CD1c-positive myeloid dendritic cell (primary cell): ENCODE measurements at regions not wholly inside any gene's neighbourhood (a gene's known extent, or its start where the extent isn't known, plus 50 kb on each side); places are given as distances from the start of the nearest gene placed in this dataset.
"Not testable (repeated sequence)": the region's sequence is repeated elsewhere in the genome, so short reads cannot be mapped to it uniquely, and the experiment has no call there.

Experiments used
- DNase-seq: peaks from one replicate; pipeline ENCODE4 v3.0.0-alpha.2; 2016; ENCODE audit errors: extremely low spot score

DNA sequence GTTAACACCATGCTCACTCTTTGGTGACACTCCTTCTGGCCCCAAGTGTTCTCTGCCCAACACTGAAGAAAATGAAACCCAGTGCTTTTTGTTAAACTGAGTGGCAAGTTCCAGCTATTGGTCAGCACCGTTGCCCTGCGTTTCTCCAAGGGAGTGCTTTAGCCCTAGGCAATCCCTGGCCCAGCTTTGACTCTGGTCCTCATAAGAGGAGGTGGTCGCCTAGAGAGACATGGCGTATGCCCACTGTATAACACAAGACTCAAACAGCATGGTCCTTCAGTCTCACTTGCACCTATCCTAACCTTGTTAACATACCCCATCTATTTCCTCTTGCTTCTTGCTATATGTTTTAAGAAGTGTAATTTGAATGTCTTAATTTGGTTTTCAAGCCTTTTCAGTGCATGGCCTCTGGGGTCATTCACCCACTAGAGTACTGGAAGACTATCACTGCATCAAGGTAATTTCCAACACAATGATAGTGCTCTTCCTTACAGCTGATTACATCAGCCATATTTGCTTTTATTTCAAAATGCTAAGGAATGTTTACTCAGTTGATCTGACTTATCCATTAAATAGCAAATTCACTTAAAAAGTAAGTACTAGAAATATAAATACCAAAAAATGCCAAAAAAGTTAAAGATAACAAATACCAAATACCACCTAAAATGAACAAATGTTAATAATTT, 190.5 kb upstream of the SOX21 start:
- no peak for DNase-seq

DNA sequence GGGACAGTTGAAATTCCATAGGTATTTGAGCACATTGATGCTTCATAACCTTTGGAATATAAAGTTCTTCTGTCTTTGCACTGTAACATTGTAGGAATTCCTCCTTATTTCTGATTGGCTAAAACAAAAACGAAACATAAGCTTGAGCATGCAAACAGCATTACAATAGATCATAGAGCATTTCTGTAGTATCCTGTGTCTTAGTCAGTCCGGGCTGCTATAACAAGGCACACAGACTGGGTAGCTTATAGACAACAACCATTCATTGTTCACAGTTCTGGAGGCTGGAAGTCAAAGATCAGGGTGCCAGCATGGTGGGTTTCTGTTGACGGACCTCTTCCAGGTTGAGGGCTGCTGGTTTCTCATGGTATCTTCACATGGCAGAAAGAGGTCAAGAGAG, 188.7 kb upstream of the SOX21 start:
- DNase-seq = no peak

DNA sequence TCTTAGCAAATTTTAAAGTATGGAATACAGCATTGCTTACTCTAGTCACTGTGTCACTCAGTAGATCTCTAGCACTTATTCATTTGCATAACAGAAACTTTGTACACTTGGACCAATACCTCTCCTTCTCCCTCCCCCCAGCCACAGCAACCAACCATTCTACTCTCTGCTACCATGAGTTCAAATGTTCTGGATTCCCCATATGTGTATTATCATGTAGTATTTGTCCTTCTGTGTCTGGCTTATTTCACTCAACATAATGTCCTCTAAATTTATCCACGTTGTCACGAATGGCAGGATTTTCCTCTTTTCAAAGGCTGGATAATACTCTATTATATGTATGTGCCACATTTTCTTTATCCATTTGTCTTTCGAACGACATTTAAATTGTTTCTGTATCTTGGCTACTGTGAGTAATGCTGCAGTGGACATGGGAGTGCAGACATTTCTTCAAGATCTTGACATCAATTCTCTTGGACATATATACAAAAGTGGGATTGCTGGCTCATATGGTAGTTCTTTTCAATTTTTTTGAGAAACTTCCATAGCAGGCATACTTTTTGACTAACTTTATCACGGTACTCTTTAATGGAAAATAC, 184.5 kb upstream of the SOX21 start:
- no peak for DNase-seq

DNA sequence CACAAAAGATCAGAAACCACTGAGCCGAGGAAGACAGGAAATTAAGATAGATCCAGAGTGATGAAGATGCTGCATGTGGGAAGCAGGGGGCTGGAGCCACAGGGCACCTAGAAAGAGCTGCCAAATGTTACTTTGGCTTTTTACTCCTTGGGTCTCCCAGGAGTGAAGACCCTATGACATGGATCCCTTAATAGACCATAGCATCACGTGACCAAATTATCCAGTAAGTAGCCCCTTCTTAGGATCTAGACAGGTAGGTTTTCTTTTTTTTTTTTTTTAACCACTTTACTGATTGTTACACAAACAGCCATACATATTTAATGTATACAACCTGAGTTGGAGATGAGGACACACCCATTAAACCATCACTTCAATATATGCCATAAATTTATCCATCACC, 183.9 kb upstream of the SOX21 start:
- no peak for DNase-seq

DNA sequence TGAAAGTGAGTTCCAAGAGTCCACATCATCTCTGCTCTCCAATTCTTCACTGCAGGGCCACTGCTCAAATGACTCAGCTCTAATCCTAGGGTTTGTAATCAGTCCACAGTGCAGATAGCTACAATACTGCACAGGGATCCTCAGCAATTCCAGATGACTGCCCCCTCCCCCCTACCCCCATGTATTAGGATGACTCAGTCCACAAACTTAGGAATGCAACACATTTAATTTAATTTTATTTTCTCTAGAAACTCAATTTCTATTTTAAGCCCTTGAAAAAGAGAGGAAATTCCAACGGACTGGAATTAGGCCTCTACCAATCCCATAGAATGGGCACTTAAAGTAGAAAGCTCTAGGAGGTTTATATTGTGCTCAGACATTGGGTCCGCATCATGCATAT, 173.8 kb upstream of the SOX21 start:
- no peak for DNase-seq

DNA sequence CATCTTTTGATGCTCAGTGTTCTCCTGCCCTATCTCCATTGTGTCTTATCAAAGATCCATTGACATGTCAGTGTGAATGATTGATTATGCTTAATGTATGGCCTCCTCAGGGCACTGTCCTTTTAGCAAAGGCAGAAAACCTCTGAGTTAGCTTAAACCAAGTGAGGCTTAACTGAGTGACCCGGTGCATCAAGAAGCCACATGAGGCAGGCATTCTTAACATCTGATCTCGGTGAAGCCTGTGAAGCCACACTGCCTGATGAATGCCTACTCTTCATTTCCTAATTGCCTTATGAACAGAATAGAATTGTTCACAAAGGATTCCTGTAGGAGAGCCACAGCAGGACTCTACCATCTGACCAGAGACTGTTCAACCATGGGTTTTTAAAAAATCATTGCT, 168.1 kb upstream of the SOX21 start:
- DNase-seq = no peak

DNA sequence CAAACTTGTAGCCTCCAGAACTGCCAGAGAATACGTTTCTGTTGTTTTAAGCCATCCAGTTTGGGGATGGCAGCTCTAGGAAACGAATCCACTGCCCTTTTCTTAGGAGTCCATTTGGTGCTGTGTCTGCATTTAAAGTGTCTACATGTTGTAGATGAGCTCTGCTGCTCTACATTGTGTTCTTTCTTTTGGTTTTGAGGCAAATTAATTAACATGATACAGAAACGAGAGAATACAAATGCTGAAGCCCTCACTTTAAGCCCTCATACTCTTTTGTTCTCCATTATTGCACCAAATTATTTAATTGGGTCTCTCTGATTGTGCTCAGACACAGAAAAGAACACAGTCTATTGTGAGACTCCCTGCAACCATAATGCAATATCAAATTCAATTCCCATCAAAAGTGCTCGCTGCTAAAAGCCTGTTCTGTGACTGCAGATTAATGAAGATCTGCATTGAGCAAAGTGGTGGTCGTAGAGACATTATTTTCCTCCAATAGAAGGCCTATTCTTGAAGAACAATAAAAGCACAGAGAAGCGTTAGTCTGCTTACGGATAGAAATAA, 166.3 kb upstream of the SOX21 start:
- no peak for DNase-seq

DNA sequence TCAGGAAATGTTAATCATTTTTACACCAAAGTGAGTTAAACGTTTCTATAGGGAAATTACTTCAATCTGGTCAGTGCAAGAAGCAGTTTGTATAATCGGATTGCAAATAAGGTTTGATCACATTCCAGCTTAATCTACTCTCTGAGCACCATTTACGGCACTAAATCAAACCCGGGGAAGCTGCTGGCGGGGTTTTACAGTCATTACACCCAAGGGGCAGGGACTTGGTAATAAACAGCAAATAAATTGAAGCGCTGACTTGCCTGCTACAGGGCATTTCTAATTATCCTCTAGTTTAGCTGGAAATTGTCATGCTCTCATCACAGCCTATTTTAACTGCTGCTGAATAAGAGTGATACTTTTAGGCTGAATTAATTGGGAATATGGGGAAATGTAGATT, 152.1 kb upstream of the SOX21 start:
- DNase-seq = no peak

DNA sequence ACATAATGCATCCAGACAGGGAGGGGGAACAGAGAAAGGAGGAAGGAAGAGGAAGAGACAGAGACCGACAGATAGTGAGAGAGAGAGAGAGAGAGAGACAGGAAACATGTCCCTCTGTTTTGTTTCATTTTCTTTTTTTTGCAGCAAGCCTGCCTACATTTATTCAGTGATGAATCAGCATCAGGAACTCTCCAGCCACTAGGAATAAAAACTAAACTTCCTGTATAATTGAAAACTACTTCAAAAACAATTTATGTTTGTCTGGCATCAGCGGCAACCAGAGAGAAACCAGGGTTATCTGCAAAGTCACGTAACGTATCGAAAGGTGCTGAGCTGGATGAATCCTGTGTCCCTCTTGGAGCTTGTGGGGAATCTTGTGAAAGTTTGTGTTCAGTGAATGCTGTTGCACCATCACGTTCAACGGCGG, 148.6 kb upstream of the SOX21 start:
- DNase-seq = peak; percentile 1

DNA sequence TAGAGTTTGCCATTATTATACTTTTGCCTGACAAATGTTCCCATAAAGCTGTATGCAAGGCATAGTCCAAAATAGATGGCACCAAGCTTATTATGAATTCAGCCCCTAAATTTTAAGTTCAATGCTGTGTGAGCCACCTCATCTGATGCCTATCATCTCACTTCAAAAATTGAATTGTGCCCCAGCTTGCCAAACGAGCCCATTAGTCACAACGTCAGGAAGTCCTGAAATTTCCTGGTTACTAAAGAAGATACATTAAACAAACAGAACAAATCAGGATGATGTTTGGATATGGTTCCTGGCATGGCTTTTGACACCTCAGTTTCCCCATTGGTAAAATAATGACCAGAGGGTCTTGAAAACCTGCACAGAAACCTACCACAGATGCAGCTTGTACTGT, 147.5 kb upstream of the SOX21 start:
- no peak for DNase-seq

DNA sequence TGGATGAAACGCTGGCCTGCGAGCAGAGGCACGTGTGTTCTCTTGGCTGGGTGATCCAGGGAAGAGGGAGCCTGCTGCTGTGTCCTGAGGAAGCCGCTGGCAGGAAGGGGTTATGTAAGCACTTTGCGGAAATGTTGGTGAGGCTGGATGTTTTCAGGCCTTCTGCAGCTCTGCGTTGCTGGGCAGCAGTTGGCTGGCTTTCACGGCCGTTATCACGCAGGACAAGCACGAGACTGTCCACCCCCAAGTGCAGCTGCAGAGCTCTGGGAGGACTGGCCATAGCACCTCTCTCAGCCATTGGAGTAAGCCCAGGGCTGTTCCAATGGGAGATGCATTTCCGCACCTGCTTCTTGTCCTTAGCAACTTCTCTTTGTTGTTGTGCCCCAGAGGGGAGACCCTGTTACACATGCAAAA, 146.9 kb upstream of the SOX21 start:
- no peak for DNase-seq

DNA sequence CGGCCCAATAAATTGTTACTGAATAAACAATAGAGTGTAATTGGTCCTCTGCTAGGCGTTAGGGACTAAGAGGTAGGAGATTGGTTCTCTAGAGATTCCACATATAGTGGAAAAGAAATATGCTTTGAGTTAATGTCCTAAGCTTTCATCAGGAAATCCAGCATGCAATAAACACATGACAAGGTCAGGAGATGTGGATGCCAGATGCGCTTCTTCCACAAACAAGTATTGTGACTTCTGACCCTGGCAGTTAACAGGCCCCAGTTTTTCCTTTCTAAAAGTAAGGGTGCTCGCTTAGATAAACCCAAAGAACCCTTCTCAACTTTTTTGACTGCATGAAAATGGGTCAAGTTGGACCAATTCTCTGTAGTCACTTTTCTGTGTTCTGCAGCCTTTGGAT, 146.5 kb upstream of the SOX21 start:
- DNase-seq = no peak

DNA sequence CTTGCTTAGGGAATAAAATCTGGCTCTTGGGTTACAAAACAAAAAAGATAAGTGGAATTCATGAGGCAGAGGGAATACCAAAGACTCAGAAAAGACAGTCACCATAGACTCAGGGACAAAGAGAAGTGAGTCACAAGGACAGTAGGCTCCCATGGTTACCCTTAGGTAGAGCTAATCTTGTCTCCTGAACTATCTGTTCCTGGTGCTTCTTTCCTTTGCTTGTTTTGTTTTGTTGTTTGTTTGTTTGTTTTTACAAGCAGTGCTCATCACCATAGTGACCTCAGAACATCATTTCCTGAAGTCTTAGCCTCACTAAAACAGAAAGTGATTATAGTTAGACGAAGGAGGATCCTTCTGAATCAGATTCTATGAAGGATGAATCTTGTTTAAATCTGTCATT, 142.3 kb upstream of the SOX21 start:
- no peak for DNase-seq

DNA sequence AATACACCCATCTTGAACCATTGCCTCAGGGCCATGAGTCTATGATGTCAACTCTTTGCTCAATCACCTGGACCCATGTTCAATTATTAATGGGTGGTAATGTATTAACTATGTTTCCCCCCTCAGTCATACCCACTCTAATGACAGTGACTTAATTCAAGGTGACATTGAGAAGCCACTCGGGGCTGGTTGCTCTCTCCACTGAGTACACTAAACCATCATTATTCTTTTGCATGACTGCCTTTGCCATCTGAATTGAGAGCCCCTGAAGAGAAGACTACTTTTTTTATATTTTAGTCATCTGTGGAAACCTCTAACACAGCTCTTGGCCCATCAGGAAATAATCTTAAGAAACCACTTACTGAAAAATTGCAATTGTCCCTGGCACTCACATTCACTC, 139.2 kb upstream of the SOX21 start:
- no peak for DNase-seq

DNA sequence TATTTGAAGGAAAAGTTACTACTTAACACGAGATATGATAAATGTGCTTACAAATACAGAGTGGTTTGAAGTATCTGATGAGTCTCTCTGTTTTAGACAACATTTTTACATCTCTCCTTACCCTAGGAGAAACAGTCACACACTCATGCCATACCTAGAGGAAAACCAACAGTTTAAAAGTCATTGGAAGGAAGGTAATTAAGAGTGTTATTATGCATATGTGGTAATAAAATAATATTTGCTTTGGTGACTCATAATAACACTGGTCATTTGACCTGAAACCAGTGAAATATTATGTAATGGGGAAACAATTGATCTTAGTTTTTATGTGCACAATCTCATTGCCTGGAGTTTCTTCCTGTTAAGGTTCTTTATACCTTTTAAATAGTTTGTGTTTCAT, 136.9 kb upstream of the SOX21 start:
- DNase-seq = no peak

DNA sequence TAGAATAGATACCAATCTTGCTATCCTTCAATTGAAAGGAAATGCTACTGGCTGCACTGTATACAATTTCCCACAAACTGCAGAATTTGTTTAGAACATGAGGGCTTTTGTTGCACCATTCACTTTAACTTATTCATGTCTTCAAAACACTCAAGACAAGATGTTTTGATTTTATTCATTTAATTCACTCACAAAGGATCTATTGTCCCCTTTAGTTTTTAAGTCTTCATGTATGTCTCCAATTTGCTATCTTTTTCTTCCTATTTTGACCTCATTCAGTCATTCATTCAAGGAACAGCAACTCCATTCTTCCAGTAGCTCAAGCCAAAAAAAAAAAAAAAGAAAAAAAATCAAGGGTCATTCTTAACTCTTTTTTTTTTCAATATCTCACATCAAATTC, 130.6 kb upstream of the SOX21 start:
- DNase-seq = no peak

DNA sequence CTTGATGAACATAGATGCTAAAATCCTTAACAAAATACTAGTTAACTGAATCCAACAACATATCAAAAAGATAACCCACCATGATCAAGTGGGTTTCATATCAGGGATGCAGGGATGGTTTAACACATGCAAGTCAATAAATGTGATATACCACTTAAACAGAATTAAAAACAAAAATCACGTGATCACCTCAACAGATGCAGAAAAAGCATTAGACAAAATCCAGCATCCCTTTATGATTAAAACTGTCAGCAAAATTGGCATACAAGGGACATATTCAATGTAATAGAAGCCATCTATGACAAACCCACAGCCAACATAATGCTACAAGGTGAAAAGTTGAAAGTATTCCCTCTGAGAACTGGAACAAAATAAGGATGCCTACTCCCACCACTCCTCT, 124.7 kb upstream of the SOX21 start:
- not testable (repeated sequence) for DNase-seq

DNA sequence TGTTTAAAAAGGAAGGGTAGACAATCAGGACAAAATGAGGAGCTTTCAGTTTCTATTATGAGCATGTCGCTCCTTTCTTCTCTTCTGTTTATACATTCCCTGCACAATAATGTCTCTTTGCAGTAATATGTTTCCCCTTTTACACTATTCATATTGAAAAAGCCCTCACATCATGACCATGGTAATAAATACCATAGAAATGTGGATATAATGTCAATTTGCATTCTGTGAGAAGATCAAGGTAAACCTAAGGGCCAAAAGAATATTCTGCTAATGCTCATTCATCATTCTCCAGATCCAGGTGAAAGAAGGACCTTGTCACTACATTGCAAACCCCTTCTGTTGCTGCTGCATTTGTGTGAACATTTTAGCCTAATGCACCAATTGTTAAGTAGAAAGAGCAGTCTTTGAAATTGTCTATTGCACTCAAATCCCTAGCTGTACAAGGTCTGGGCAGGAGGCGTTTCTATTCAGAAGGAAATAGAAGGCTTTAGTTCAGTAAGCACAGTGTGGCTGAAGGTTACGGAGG, 117.6 kb upstream of the SOX21 start:
- no peak for DNase-seq

DNA sequence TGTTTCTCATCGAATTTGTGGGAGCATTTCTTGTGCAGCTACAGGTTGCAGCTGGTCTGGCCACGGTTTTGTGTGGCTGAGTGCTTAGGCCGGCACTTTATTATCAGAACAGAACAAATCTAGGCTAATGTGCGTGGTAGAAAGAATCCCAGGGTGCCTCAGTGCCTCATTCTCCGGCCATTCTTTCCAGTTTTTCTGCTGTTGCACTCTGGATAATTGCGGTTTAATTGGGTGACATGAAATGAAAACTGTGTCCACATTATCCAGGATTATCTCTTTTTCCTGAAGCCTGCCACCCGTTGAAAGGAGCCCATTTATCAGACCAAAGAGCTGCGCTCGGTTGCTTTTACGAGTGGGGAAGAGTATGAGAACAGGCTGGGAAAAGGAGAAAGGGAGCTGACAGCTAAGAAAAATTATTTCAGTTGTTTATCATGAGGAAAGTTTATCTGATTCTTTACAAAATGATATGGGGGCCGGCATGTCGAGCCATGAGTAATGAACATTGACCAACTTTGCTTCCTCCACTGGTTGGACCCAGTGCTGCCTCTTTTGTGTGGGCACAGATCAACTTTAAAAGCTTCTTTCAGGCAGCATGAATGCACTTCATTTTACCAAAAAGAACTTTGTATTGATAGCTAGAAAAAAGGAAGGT, 117.0 kb upstream of the SOX21 start:
- DNase-seq = no peak

DNA sequence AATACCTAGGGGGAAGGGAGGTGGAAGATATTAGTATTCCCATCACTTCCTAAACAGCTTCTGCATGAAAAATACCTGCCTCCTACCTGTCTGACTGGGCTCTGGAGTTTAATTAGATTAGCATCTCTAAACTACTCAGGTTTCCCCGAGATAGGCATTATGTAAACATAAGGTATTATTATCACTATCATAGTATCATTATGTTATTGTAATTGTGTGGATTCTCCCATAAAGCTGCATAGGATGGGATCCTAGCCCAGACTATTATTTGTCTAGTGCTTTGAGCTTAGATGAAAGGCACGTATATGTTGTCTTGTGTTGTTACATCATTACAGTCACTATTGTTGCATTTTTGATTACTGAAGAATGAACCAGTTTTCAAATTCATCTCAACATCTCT, 115.2 kb upstream of the SOX21 start:
- no peak for DNase-seq

DNA sequence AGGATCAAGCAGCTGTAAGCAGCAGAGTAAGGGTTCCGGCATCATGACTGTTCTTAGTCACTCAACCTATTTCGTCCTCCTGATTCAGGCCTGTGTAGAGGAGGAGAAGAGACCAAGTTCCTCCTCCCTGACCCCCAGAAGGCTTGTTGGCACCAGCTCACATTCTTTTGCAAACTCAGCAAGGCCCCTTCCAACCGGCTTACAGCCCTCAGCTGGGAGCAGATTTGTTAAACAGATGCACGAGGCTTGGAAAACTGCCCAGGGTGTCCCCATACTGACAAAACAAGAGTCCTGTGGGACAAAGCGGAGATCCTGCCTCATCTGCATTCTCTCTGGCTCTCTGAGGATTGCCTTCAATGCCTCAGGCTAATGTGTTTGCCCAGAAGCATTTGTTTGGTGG, 113.2 kb upstream of the SOX21 start:
- DNase-seq = no peak

DNA sequence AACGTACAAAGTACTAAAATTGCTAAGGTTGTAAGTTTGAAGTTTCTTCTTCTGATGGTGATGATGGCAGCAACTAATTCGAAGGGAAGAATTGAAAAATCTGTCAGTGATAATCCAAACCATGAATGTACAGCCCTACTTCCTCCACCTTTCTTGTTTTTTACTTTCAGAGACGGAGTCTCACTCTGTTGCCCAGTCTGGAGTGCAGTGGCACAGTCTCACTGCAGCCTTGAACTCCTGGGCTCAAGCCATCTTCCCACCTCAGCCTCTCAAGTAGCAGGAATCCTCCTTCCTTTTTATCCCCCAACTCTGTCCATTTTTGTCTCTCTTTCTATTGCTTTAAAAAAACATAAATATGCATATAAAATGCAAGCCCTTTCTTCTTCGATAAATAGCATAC, 112.3 kb upstream of the SOX21 start:
- DNase-seq = no peak

DNA sequence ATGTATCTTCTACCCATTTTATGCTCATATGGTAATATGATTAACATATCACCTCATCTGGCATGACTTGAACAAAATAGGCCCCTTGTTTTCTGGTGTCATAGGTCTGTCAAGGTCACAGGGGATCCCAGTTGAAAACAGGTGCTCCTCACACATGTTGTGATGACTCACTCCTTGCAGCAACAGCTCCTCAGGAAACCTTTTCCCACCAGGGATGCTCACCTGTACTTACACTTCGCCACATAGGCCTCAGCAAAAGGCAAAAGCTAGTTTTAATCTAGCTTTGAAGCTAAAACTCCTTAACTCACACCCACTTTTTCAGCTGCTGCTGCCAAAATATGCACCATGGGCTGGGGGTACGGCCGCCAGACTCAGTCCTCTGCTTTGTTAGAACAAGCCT, 110.0 kb upstream of the SOX21 start:
- no peak for DNase-seq
